ENCODE measurements at regions not wholly inside any gene's neighbourhood (a gene's known extent, or its start where the extent isn't known, plus 50 kb on each side); places are given as distances from the start of the nearest gene placed in this dataset.
"Not testable (repeated sequence)": the region's sequence is repeated elsewhere in the genome, so short reads cannot be mapped to it uniquely, and the experiment has no call there.

GRCh38 chr16:74015953-74016352 is 280.7 kb upstream of the PSMD7 start:
- in situ Hi-C loops (cut with HindIII; ENCODE audit: low pct_unique_long_range_greater_than_20kb, low sequenced_read_pairs) = no loop called here
- no peak for DNase-seq (ENCODE audit: low read depth)

DNA sequence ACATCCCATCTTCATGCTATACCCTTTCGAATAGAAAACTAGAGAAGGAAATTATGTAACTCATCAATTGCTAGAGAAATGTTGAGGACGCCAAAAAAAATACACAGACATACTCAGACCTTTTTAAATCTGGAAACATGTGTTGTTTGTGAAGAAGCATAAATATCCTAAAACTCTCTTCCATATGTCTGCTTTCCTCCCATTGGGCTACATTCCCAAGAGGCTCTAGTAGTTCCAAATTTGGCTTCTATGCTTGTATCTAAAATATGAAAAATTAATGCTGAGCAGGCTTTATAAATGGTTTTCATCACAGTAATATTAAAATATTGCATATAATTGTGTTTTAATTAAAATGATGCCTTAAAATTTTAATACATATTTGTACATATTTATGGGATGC is 297.9 kb upstream of the PSMD7 start:
- DNase-seq (ENCODE audit: low read depth) = no peak
- in situ Hi-C loops (cut with HindIII; ENCODE audit: low pct_unique_long_range_greater_than_20kb, low sequenced_read_pairs) = no loop called here

GRCh38 chr16:73997971-73998370 is 298.6 kb upstream of the PSMD7 start:
- in situ Hi-C loops (cut with HindIII; ENCODE audit: low pct_unique_long_range_greater_than_20kb, low sequenced_read_pairs) = no loop called here

DNA sequence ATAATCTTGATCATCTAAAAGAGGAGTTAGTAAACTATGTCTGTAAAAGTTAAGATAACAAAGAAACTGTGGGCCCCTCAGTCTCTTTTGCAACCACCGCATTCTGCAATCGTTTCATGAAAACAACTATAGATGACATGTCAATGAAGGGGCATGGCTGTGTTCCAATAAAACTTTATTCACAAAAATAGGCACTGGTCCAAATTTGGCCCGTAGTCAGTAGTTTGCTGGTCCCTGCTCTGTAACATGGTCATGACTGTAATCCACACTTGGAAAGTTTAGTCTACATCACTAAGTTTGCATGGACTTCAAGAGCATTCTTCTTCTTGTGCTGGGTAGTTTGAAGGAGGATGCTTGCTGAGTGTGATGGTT is 299.3 kb upstream of the PSMD7 start:
- no peak for DNase-seq (ENCODE audit: low read depth)
- in situ Hi-C loops (cut with HindIII; ENCODE audit: low pct_unique_long_range_greater_than_20kb, low sequenced_read_pairs) = no loop called here

More at GRCh38 chr16:73997971-73998370, 298.6 kb upstream of the PSMD7 start:
- no peak for DNase-seq (ENCODE audit: low read depth)

DNA sequence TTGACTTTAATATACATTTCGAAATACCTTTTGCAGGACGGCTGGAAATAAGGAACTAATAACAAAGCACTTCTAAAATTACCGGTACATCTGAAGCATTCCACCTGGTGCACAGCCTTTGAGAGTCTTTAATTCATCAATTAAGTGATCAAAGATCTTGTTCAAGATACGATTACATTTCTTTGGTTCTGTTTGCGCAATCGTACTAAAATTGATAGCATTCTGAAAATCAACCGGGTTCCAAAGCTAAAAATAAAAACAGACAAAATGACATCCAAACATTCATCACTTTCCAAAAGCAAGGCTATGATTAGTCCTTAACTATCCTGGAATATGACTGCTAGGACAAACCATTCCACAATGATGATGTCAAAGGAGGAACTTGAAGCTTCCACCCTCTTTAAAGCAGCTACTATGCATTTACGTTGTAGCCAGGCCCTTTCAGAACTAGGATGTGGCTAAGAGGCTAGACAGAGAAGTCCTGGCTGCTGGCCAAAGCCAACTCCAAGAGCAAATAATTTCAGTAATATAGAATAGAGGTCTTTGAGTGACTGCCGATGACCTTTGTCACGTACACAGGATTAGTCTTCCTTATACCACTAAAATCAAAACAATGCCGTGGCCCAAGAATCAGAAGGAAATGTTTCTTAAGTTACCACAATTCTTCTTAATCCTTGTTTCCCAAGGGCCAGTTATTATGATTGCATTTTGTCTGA is 299.8 kb upstream of the PSMD7 start:
- no peak for DNase-seq (ENCODE audit: low read depth)
- in situ Hi-C loops (cut with HindIII; ENCODE audit: low pct_unique_long_range_greater_than_20kb, low sequenced_read_pairs) = no loop called here

DNA sequence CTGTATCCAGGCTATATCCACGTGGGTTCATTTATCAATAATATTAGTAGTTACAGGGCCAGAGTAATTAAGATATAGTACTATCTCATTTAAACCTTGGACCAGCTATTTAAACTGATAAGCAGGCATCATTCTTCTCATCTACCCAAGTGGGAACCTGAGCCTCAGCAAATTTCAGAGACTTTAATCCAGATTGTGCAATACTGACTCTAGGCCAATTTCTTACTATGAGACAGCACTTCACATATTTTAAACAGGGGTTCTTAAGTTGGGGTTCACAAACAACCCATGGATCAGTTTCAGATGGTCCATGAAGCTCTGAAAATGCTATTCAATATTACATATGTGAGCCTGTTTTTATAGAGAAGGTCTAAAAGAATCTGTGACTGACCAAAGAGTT is 302.7 kb upstream of the PSMD7 start:
- in situ Hi-C loops (cut with HindIII; ENCODE audit: low pct_unique_long_range_greater_than_20kb, low sequenced_read_pairs) = no loop called here
- no peak for DNase-seq (ENCODE audit: low read depth)

GRCh38 chr16:73978407-73978784 is 318.2 kb upstream of the PSMD7 start:
- in situ Hi-C loops (cut with HindIII; ENCODE audit: low pct_unique_long_range_greater_than_20kb, low sequenced_read_pairs) = no loop called here
- DNase-seq (ENCODE audit: low read depth) = no peak

DNA sequence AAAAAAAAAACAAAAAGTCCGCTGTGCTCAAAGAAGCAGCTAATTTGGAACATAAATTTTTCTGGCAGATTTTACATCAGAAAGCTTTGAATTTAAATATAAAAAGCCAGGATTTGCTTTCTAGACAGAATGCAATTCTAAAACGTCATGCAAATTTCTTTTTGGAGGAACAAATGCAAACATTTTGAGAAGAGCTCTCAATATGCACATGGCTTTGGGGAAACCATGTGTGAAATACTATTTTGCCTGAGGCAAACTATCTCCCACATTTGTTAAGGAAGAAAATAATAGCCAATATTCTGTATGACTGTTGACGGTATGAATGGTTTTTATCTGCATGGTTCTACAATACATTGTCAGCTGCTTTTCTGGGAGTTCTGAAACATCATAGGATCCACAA is 320.0 kb upstream of the PSMD7 start:
- no peak for DNase-seq (ENCODE audit: low read depth)
- in situ Hi-C loops (cut with HindIII; ENCODE audit: low pct_unique_long_range_greater_than_20kb, low sequenced_read_pairs) = no loop called here

DNA sequence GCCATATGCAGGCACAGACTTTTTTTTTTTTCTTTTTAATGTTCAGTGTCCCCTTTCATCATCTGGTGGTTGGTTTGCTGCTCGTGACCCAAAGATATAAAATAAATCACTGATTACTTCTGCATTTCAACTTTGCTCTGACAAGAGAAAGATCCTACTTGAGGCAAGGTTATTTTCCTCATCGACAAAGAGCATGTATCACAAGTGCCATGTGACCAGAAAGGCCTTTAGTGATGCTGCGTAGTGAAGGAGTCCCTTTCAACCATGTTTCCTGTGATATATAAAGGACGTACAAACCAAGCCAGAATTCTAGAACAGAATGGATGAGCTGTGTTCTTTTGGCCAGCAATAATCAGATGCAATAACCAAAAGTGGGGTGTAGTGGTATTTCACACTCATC is 323.4 kb upstream of the PSMD7 start:
- no peak for DNase-seq (ENCODE audit: low read depth)
- in situ Hi-C loops (cut with HindIII; ENCODE audit: low pct_unique_long_range_greater_than_20kb, low sequenced_read_pairs) = no loop called here

DNA sequence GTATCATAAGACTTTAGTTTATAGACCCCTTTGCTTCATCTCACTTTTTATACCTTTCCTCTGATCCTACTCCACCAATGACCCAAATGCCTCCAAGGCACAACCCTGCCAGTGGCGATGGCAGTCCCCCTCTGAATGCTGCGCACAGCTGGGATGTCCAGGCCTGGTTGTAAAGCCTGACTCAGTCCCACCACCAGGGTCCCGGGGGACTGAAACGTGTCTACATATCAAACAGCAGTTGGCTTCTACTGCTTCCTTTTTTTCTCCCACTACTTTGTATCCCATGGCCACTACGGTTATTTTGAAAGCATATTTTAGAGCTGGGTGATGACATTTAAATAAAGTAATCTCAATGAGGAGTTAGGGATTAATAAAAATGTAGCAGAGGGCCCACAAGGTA is 329.8 kb upstream of the PSMD7 start:
- no peak for DNase-seq (ENCODE audit: low read depth)
- in situ Hi-C loops (cut with HindIII; ENCODE audit: low pct_unique_long_range_greater_than_20kb, low sequenced_read_pairs) = no loop called here

- DNase-seq (ENCODE audit: low read depth) = no peak
- in situ Hi-C loops (cut with HindIII; ENCODE audit: low pct_unique_long_range_greater_than_20kb, low sequenced_read_pairs) = no loop called here
These were observed 331.0 kb upstream of the PSMD7 start for GRCh38 chr16:73965591-73965990.

DNA sequence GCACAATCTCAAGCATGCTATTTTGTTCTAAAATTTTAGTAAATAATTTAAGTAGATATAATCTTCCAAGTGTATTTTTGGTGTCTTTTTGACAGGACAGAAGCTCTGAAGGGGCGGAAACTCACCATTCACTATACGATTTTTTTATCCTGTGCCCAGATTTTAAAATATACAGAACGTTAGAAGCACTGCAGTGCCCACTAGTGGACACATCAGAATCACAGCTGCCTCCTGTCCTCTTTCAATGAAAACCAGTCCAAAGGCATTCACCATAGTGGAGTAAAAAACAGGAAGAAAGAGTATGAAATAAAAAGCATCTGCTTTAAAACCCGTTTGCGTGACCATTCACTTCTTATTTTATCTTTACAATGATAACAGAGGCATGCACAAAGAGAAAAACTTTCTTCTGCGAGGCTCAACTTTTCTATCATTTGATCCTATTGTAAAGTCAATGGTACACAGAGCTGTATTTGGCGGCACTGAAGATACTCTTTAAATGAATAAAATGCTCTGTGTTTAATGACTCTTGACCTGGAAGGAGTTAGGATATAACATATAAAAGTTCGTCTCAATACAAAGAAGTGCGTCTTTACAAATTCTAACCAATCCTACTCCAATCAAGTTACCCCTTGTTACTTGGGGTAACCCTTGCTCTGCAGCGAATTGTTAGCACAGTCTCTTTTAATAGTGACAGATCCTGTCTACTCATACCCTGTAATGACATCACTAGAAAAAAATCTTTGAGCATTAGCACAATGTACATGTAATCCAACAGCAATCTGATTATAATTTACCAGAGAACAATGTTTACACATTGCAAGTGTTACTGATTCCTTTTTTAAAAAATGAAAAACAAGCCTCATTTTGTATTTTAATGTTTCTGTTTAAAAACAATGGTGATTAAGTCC is 339.8 kb upstream of the PSMD7 start:
- peak; percentile 37 for DNase-seq (ENCODE audit: low read depth)
- in situ Hi-C loops (cut with HindIII; ENCODE audit: low pct_unique_long_range_greater_than_20kb, low sequenced_read_pairs) = no loop called here

GRCh38 chr16:73955702-73956101 is 340.9 kb upstream of the PSMD7 start:
- in situ Hi-C loops (cut with HindIII; ENCODE audit: low pct_unique_long_range_greater_than_20kb, low sequenced_read_pairs) = no loop called here
- DNase-seq (ENCODE audit: low read depth) = no peak

DNA sequence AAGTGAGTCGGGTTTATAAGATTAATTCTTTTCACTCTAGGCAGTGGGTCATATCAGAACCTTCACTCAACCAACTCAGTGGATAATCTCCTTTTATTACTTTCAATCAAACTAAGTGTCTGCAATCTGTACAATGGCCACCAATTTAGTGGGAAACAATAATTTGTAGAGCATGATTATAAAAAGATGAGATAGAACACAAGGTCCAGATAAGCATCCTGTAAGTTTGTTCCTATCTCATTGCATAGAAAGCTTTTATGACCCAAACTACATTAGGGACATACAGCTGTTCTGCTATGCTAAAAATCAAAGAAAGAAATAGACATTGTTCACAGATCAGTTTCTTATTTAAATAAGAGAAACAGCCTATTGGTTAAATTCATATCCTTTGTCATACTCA is 341.4 kb upstream of the PSMD7 start:
- DNase-seq (ENCODE audit: low read depth) = no peak
- in situ Hi-C loops (cut with HindIII; ENCODE audit: low pct_unique_long_range_greater_than_20kb, low sequenced_read_pairs) = no loop called here

DNA sequence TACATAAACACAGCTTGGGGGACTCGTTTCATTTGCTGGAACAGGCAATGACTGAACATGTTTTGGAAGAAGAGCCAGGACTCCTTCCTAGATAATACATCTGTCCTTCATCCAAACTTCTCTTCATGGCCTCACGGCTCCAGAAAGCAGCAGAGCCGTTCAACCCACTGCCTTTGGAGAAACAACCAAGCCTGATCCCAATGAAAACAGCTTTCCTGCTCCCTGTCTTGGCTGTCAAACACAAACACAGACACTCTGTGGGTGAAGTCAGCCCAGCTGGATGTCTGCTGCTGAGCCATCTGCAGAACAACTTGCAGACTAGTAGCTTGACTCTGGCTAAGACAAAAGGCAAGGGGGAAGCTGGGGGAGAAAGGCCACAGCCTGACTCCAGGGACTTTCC is 345.1 kb upstream of the PSMD7 start:
- DNase-seq (ENCODE audit: low read depth) = no peak
- in situ Hi-C loops (cut with HindIII; ENCODE audit: low pct_unique_long_range_greater_than_20kb, low sequenced_read_pairs) = no loop called here

GRCh38 chr16:73949574-73950320 is 346.9 kb upstream of the PSMD7 start:
- DNase-seq (ENCODE audit: low read depth) = peak; percentile 43

GRCh38 chr16:73945631-73946030 is 351.0 kb upstream of the PSMD7 start:
- no peak for DNase-seq (ENCODE audit: low read depth)
- in situ Hi-C loops (cut with HindIII; ENCODE audit: low pct_unique_long_range_greater_than_20kb, low sequenced_read_pairs) = no loop called here

More at GRCh38 chr16:73949574-73950320, 346.9 kb upstream of the PSMD7 start:
- in situ Hi-C loops (cut with HindIII; ENCODE audit: low pct_unique_long_range_greater_than_20kb, low sequenced_read_pairs) = no loop called here

DNA sequence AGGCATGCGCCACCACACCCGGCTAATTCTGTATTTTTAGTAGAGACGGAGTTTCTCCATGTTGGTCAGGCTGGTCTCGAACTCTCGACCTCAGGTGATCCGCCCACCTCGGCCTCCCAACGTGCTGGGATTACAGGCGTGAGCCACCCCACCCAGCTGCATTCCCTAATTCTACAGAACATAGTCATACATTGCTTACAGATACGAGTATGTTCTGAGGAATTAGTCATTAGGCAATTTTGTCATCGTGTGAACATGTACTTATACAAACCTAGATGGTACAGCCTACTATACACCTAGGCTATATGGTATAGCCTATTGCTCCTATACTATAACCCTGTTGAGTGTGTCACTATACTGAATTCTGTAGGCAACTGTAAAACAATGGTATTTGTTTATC is 353.4 kb upstream of the PSMD7 start:
- DNase-seq (ENCODE audit: low read depth); in situ Hi-C loops (cut with HindIII; ENCODE audit: low pct_unique_long_range_greater_than_20kb, low sequenced_read_pairs): not testable (repeated sequence)

GRCh38 chr16:73940786-73941185 is 355.8 kb upstream of the PSMD7 start:
- DNase-seq (ENCODE audit: low read depth); in situ Hi-C loops (cut with HindIII; ENCODE audit: low pct_unique_long_range_greater_than_20kb, low sequenced_read_pairs): not testable (repeated sequence)
